NCI-H1092 (cell line): ENCODE measurements at regions not wholly inside any gene's neighbourhood (a gene's known extent, or its start where the extent isn't known, plus 50 kb on each side); places are given as distances from the start of the nearest gene placed in this dataset.

Experiments used
- DNase-seq: peaks from one replicate; lab custom pipeline; 2025; lab: John Stamatoyannopoulos, UW

DNA sequence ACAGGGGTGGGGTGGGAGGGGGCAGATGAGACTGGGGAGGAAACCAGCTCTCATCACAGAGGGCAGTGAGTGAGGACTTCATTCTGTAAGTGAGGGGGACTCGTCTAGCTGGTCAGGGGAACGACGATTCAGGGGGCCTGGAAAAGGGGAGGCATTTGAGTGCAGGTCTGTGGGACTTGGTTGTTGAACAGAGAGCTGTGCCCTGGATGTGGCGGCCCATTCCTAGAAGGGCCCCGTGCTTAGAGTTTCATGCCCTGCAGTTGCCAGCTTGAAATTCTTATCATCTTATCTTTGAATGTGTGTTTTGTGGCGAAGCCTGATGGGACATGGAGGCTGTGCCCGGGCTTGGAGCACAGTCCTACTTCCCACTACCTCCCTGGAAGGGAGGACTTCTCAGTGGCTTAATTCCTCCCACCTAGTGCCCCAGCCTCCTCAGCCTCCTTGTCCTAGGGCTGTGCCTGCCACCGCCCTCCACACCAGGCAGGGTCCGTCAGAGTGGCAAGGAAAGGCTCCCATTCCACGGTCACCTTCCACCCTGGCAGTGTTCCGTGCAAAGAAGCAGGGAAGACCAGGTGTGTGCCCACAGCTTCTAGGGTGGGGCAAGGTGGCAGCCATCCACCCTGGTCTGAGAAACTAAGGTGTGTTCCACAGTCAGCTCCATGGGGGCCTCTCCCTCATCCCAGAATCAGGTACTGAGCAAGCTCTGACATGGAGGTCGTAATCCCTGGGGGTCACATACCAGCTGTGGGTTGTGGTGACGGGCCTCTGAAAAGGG is 59.7 kb upstream of the LMO1 start:
- no peak for DNase-seq

DNA sequence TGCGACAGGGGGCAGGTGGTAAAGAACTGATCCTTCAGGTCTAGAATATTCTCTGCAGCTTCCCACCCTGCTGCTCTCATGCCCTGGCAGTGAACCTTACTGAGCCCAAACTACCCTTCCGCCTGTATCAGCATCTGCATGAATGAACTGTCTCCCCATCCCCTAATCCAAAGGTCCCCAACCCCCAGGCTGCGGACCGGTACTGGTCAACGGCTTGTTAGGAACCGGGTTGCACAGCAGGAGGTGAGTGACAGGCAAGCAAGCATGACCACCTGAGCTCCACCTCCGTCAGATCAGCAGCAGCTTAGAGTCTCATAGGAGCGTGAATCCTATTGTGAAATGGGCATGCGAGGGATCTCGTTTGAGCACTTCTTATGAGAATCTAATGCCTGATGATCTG is 58.2 kb upstream of the LMO1 start:
- DNase-seq, result no peak

DNA sequence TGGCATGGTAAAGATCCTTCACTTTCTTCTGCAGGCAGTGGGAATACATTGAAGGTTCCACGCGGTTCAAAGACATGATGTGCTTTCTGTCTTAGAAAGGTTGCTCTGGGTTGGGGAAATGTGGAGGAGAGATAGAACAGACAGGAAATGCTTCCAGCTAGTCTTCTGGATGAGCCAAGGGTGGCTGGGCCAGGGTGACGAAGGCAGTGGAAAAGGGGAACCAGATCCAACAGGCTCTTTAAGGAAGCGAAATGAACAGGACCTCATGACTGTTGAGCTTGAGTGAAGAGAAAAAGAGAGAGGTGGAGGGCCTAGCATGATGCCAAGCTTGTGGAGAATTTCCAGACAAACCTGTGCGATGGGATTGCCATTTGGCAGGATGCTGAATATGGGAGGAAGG is 56.4 kb upstream of the LMO1 start:
- DNase-seq, result no peak

- DNase-seq, result no peak
Measured at GRCh38 chr11:8318536-8318935, 54.9 kb upstream of the LMO1 start.

GRCh38 chr11:8317159-8317558 is 53.5 kb upstream of the LMO1 start:
- no peak for DNase-seq

- no peak for DNase-seq
Measured at GRCh38 chr11:8315954-8316353, 52.3 kb upstream of the LMO1 start.

- DNase-seq, result no peak
Measured at GRCh38 chr11:8315463-8315862, 51.8 kb upstream of the LMO1 start.

DNA sequence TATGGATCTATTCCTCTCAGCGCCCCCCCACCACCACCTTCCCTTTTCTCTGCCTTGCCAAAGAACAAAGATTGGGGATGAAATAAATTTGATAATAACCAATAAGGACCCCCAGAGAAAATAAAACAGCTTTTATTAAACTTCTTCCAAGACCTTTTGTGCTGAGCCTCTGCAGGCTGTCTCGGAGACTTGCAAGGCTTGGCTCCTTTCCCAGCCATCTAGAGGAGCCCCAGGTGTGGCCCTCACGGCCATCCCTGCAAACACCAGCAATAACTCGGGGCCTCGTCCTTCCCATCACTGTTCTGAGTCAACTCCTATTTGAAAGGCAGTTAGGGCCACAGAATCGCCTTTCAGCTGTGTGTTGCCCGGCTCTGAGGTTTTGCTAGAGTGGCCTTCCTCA is 51.2 kb upstream of the LMO1 start:
- no peak for DNase-seq

- DNase-seq, result no peak
Measured at GRCh38 chr11:8313504-8314090, 49.9 kb upstream of the LMO1 start.
